Hematopoietic multipotent progenitor cell (in vitro differentiated cells): ENCODE measurements at regions not wholly inside any gene's neighbourhood (a gene's known extent, or its start where the extent isn't known, plus 50 kb on each side); places are given as distances from the start of the nearest gene placed in this dataset.

Experiments
- DNase-seq, 3 donors: peaks; one replicate each; pipeline ENCODE4 v3.0.0-alpha.2; 2011 to 2015; ENCODE audit warnings: low read depth in 2 of 3, low spot score in 2 of 3

DNA sequence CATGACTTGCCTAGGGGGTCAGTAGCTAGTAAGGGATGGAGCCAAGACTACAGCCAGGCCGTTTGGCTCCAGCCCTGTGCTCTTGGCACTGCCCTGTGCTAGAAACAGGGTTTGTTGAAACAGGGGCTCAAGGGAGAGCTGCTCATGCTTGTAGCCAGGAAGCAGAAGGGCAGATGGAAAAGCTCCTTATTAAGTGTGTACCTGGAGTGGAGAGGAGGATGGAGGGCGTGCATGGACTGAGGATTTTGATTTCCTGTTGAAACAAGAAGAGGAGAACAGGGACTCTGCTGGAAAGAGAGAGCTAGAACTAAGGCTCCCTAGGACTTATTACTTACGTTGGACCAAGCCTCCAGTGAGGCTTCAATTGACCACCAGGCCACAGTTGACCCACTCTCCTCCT, 363.0 kb downstream of the MID1IP1 start:
- DNase-seq = no peak

DNA sequence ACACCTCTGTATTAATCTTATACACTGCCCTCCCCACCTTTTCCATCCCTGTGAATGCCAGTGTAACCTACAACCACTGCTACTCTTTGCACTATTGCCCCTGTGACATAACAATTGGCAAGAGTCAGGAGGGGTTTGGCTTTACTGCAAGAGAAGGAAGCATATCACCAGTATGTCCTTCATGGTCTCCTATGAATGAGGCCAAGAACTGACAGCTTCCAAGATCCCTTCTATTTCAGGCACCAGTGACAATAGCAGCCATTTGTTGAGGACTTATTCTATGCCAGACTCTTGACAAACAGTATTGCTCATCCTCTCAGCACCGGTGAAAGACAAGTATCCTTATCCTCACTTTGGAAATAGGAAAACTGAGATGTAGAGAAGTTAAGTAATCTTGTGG, 363.9 kb downstream of the MID1IP1 start:
- DNase-seq = no peak

DNA sequence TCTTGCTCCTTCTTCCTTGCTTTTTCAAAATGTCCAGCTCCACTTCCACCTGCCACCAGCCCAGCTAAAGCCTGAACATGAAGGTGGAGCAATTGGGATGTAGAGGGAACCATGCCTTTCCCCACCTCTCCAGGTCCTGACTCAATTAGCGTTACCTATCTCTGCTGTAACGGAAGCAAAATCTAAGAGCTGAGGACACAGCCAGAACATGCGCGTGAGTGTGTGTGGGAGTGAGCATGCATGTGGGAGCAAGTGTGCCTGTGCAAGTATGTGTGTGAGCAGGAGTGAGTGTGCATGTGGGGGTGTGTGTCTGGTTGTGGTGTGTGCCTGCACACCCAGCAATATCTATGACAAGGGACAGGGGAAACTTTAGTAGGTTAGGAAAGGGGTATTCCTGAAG, 364.5 kb downstream of the MID1IP1 start:
- DNase-seq = no peak

DNA sequence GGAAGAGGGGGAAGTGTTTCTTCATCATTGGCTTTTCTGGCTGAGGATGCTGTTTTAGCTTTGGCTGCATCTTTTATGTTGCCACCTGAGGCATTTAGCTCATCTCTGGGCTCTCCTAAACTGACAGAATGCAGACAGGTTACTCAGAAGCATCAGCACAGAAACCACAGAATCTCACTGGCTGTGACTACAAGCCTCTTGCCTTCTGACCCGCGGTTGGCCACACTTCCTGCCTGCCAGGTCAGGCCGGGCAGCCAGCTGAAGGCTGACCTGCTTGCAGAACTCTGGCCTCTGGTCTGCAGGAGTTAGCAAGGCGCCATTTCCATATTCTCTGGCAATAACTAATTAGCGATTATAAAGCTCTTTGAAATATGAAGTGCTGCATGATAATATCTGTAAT, 366.5 kb downstream of the MID1IP1 start:
- no peak for DNase-seq

DNA sequence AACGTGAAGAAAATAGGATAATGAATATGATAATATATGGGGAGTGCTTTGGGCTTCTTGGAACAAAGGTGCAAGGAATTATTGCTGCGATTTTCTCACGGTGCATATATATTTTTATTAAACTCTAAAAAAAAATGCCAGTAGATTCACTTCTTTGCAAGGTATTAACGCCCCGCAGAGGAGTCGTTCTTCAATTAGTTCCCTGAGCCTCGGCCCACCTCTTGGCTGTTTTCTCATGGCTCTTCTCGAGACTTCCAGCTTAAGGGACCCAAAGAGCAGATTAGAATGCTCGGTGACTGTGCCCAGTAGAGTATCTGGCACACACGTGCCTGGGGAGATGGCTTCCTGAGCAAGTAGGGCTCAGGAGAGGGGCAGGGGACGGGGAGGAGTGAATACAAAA, 367.4 kb downstream of the MID1IP1 start:
- no peak for DNase-seq

DNA sequence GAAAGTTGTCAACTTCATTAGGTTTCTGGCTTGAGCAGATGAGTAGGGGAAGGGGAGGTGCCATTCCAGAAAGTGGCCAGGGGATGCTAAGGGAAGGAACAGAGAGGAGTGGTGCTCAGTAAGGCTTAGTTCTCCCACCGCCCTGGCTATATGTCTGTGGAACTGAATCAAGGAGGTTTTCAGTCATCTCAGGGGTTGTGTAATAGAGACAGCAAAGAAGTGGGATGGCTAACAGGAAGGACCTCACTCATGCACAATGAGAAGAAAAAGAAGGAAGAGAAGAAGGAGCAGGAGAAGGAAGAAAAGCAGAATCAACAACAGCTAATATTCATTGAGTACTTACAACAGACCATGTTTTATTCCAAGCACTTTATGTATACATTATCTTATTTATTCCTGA, 368.7 kb downstream of the MID1IP1 start:
- no peak for DNase-seq

DNA sequence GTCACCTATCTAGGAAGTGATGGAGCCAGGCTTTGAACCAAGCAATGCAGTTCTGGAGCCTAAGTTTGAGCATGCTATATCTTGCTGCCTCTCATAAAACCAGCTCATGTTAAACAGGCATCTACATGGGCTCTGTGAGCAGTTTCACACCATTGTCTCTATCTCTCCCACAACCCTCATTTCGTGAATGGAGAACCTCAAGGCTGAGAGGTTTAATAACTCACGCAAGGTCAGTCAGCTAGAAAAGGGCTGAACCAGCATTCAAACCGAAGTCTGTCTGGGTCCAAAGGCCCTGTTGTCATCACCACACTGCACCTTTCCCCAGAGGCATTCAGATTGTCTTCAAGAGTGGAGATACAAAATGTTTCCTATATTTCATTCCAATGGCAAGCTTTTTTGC, 369.2 kb downstream of the MID1IP1 start:
- no peak for DNase-seq

DNA sequence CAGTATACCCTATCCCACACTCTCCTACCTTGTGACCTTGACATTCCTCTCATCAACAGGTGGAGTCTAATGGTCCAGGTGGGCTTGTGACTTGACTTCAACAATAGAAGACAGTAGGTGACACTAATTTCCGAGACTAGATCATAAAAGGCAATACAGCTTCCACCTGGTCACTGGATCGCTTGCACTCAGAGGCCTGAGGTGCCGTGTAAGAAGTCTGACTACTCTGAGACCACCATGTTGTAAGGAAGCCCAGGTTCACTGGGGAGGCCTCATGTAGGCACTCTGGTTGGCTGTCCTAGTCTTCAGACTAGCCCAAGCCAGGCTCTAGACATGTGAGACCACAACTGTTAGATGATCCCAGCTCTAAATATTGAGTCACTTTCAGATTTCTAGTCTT, 370.4 kb downstream of the MID1IP1 start:
- no peak for DNase-seq

DNA sequence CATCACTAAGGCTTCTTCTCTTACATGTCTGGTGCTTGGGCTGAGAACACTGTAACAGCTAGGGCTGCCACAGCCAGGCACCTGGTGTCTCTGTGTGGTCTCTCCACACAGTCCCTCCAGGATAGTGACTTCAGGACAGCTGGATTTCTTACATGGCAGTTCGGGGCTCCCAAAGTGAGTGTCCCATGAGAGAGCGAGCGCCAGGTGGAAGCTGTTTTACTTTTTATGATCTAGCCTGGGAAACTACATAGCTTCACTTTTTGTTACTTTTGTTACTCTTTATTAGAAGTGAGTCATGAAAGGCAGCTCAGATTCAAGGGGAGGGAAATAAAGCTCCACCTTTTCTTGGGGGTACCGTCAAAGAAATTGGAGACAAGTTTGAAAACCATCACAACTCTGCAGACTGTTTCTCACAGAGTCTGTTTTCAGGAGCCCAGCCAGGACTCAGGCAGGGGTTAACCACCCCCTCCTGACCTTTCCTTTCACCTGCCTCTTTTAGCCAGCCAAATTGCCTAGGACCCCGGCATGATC, 373.0 kb downstream of the MID1IP1 start:
- peak in 1 of 3 donors; percentile 22 for DNase-seq

DNA sequence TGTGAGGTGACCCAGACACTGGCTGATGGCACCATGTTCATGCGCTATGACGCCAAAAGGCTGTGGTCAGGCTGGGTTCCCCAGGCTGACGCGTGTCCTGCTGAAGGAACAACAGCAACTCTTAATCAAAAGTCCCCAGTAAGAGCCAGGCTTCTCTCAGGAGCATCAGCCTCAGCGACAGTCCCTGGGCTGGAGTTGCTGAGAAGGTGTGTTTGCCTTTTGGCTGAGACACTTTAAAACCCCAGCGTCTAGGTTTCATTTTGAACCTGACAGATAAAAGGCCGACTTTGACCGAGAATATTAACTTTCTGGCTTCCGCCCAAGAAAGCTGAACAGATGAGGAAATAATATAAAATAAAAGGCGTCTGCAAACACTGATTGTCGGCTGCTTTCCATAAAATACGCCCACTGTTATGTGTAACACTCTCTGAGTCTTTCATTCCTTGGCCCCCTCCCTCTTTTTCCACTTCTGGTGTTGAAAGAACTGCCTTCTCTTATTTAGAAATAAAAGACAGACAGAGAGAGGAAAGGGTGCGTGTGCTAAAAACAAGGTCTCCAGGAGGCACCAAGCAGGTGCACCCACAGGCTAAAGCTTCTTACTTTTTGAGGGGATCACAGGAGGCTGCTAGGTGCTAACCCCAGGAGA, 373.6 kb downstream of the MID1IP1 start:
- peak in 2 of 3 donors; percentile 41 to 80 for DNase-seq

DNA sequence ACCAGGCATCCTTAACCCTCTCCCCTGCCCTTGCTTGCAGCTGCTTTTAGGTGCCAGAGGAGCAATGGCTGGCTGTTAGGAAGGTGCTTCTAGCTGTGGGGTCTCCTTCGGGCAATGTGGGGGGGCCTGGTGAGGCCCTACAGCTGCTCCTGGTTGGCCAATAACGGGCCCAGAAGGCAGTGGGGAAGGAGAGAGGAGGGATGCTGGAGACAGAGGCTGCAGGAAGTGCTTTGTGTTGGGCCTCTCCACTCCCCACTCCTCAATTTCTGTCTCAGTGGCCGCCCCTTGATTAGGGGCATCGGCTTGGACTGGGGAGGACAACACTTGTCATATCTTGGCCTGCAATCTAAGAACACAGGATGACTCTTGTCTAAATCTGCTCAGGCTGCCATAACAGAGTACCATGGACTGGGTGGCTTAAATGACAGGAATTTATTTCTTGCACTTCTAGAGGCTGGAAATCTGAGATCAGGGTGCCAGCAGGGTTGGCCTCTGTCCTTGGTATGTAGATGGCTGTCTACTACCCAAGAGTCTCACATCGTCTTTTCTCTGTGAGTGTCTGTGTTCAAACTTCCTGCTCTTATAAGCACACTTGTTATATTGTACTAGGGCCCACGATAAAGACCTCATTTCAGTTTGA, 374.3 kb downstream of the MID1IP1 start:
- no peak for DNase-seq

DNA sequence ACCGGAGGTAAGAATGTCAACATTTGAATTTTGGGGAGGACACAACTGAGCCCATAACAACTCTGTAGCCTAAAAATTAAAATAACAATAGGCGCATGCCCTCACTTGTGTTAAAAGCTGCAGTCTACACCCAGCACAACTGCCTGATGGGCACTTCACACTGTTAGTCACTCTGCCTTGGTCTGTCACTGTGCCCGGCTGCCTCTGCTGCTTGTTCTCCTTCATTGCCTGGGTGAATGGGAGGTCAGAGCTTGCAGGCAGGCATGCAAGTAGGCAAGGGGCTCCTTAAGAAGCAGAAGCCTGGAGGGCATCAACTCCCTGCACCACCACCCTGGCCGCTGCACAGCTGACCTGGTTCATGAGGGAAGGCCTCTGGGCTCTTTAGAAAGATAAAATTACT, 374.8 kb downstream of the MID1IP1 start:
- DNase-seq = no peak

DNA sequence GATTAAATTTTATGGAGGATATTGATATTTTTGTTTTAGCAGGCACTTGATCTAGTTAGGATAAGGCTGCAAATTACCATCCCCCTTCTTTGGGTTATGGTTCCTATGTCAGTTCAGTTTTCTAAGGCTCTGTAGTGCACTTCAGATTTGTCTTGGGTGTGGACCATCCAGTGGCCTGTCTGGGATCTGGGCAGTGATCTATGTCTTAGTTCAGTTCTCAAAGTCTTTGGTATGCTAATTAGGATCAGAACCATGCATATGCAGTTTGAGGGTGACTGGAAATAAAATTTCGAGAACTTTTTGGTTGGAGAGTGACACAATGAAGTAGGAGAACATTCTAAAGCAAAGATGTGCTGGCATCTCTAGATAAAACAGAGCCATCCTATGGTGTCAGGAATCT, 388.2 kb downstream of the MID1IP1 start:
- DNase-seq = no peak

DNA sequence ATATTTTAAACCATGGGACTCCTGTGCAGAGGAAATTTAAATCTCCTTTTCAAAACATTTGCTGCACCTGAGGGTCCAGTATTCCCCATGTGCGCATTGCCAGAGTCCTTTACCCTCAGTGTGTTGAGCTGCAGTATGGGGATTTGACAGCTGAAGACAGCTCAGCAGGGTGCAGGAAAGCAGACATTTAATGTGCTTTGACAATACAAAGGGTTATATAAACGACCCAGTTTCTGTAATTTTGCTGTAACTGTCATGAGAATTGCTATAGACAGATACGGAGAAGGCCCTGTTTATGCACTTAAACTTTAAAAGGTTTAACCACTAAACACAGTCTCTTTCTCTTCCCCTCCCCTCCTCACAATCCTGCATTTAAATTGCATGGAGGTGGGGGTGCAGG, 393.4 kb downstream of the MID1IP1 start:
- DNase-seq = no peak

DNA sequence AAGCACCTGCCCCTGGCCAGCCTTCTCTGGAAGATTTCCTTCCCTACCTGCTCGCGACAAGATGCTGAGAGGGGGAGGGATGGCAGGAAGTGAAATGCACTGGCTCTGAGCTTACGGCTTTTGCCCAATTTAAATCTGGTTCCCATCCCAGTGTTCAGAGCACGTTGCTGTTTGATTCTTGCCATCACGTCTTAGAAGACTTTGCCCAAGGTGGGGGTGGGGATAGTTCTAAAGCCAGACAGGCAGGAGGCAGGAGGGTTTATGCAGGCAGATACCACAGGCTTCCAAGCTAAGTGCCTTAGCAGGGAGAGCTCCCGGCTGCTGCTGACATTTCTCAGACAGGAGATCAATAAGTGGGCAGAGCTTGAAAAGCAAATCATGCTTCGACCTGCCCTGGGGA, 393.9 kb downstream of the MID1IP1 start:
- DNase-seq = no peak

DNA sequence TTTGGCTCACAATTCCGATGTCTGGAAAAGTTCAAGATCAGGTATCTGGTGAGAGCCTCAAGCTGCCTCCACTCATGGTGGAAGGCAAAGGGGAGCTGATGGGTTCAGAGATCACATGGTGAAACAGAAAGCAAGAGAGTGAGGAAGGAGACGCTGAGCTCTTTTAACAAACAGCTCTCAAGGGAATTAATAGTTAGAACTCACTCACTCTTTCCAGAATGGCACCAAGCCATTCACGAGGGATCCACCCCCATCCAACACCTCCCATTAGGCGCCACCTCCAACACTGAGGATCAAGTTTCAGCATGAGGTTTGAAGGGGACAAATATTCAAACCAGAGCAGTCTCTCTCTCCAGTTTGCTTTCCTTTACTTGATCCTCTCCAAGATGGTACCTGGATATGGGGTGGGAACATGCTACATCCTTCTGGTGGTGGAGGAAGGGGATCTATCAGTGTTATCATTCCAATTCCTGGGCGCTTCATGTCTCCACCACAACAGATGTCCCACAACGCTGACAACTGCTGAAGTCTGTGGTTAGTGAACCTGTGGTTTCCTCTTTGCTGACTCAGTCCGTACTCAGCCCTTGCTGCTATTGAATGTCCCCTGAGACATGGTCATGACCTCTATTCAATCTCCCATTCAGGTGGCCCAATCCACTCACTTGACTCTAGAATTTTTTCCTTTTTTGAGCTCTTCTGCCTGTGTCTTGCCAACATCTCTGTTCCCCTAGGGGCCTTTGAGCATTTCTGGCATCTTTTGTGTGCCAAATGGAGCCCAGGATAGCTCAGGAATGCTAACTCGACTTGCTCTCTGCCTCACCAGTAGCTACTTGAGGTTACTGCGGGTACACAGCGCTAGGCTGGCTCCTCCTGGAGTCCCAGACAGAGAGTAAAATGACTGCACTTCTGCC, 395.2 kb downstream of the MID1IP1 start:
- DNase-seq = peak in 2 of 3 donors; percentile 71 to 78

DNA sequence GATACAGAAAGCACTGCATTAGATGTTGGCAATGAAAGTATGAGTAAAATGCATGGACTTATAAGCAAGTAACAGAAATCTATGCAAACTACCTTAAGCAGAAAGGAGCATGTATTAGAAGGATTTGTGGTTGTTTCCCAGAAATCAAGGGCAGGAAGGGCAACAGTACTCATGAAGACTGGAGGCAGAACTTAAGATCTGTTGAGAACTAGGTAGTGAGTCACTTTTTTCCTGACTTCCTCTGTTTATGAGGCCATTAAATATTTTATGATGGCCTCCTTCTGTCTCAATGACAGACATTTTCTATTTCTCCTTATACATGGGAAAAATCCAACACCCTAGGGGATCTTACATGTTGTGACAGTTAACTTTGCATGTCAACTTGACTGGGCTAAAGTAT, 398.2 kb downstream of the MID1IP1 start:
- DNase-seq = no peak

DNA sequence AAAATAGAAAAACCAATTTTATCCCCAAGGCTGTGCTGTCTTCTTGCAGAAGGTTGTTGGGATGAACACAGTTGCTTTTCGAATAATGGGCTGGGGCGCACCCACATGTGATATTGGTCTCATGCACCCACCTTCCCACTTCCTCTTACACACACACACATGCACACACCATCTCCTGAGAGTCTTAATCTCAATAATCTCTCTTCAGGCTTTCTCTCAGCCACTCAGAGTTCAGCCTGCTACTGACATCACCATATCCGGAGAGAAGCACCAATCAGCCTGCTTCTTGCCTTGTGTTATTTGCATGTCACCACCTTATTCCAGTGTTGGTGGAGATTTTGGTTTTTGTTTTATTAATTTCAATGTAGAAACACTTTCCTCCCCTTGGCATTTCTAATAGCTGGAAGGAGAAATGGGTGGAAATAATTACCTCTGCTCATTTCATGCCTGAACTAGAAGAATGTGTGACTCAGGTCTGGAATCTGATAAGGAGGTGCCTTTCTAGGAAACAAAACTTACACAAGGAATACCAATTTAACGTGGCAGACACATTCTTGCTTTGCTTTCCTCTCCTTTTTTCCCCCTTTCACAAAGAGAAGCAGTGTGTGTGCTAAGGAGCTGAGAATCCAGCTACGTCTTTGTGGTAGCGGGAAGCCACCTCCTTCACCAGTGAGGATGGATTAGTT, 400.2 kb downstream of the MID1IP1 start:
- DNase-seq = peak in 1 of 3 donors; percentile 39

DNA sequence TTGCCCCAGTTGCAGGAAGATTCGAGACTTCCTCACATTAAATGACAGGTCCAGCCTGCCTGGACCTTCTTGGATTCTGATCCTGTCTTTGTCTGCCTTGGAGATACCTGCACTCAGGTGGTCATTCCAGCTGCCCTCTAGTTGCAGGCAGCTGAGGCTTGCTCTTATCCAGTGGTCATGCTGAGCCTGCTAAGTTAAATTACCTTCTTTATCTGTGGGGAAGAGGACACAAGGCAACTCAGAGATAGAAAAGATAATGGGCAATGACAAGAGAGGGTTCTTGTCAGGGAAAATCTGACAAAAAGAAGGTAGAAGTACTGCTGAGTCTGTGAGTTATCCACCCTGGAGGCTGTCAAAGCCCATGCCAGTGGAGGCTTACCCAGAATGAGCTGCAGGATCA, 401.4 kb downstream of the MID1IP1 start:
- no peak for DNase-seq

DNA sequence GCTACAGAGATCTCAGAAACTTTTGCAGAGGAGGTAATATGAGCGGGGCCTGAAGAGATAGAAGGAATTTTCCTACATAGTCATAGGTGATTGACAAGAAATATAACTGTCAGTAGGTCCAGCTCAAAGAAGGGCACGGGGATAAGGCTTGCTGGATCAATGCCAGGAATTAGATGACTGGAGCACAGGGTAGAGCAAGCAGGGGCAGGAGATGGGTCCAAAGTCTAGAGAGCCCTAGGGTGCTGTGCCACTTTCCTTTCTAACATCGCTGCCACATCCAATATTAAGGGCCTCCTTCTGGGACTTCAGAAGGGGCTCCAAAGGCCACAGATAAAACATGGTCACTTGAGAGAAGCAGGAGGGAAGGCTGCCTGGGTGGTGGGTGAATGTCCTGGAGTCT, 402.2 kb downstream of the MID1IP1 start:
- DNase-seq = no peak

DNA sequence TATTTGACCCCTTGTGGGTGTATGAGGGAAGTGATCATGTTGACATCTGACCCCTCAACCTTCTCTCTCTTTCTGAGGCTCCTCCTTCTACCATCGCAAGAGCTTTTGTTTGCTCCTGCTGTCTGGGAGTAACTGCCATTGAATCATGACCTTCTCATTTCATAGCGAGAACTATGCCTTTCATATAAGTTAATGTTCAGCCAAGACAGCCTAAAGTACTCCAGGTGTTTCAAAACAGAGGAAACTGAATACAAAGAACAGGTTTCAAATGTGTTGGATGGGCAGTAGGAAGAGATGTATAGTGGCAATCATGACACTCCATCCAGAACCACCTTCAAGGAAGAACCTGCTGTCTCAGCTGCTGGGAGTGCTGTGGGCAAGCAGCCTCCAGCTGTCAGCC, 403.1 kb downstream of the MID1IP1 start:
- no peak for DNase-seq
